HCT116 (cell line): ENCODE measurements at regions not wholly inside any gene's neighbourhood (a gene's known extent, or its start where the extent isn't known, plus 50 kb on each side); places are given as distances from the start of the nearest gene placed in this dataset.

Source experiments
- ATAC-seq: fragments of 200-7000 bp; cut with Tn5 transposase; 2 replicates; pipeline ENCODE4 v1.9.1; 2020; ENCODE audit warnings: mild to moderate bottlenecking, moderate library complexity
- BruUV-seq: library from RNA; stranded (reverse); fragments of 400-500 nt; replicated peaks from 2 replicates; lab custom pipeline; 2021; lab: Mats Ljungman, UMichigan
- CTCF ChIA-PET: fragments of 300-600 bp; sonication (Branson Sonifier 250); formaldehyde crosslinking; loops from one replicate; lab custom pipeline; 2021; ENCODE audit warnings: antibody characterized with exemption; lab: Charles Lee
- POLR2A ChIA-PET: fragments of 300-600, 350-600 bp; sonication (Branson Sonifier 250); formaldehyde crosslinking; loops from one replicate; lab custom pipeline; 2021; ENCODE audit warnings: antibody characterized with exemption; lab: Charles Lee
- RAD21 ChIA-PET, 2 experiments: fragments of 300-600 bp; sonication (Branson Sonifier 250); formaldehyde crosslinking; loops; one replicate each; lab custom pipeline; 2023; ENCODE audit warnings: low total read pairs in 2 of 2; ENCODE audit not compliant: uncharacterized antibody in 2 of 2, unreplicated experiment in 2 of 2, low non-redundant PET in 1 of 2; lab: Charles Lee
- DNase-seq: peaks from one replicate; pipeline ENCODE4 v3.0.0-alpha.2; 2010; ENCODE audit warnings: low read depth, low spot score
- H2AFZ ChIP-seq: fragments of 200-600 bp; shearing (Covaris generic), sonication (generic); 2 replicates; pipeline ENCODE4 v1.6.1; 2017; ENCODE audit warnings: low read depth, mixed run types, mixed read lengths, antibody characterized with exemption, low read length; ENCODE audit not compliant: poor library complexity, severe bottlenecking
- H3K27ac ChIP-seq: 2 replicates; pipeline ENCODE4 v1.5.1; 2012; ENCODE audit warnings: low read depth, low read length
- H3K27me3 ChIP-seq: fragments of 200-600 bp; sonication (generic); 2 replicates; pipeline ENCODE4 v1.6.1; 2016; ENCODE audit warnings: mixed run types, low read length, mixed read lengths; ENCODE audit not compliant: insufficient read depth
- H3K36me3 ChIP-seq, 2 experiments: fragments of 200-500 bp in 1 of 2; fragments of 200-600 bp in 1 of 2; sonication (Bioruptor generic) in 1 of 2; sonication (generic) in 1 of 2; 2 replicates each; pipeline versions ENCODE4 v1.5.1 to v1.6.1; 2014 to 2016; ENCODE audit warnings: low read length in 2 of 2, inconsistent platforms in 1 of 2, mixed read lengths in 1 of 2, mixed run types in 1 of 2; ENCODE audit not compliant: insufficient read depth in 2 of 2, control insufficient read depth in 1 of 2
- H3K4me1 ChIP-seq, 2 experiments: fragments of 200-600 bp in 1 of 2; sonication (generic) in 1 of 2; 2 replicates each; pipeline versions ENCODE4 v1.5.1 to v1.6.1; 2012 to 2017; ENCODE audit warnings: low read length in 2 of 2, inconsistent platforms in 1 of 2, mild to moderate bottlenecking in 1 of 2, mixed read lengths in 1 of 2, mixed run types in 1 of 2, moderate library complexity in 1 of 2; ENCODE audit not compliant: insufficient read depth in 2 of 2, control insufficient read depth in 1 of 2
- H3K4me2 ChIP-seq: fragments of 200-600 bp; sonication (generic); 2 replicates; pipeline ENCODE4 v1.6.1; 2017; ENCODE audit warnings: mixed run types, low read length, mixed read lengths
- H3K4me3 ChIP-seq, 2 experiments: fragments of 200-600 bp in 1 of 2; sonication (generic) in 1 of 2; replicated peaks in 1 of 2; 2 replicates each; pipeline ENCODE4 v1.5.1; 2011 to 2016; ENCODE audit warnings: low read length in 2 of 2, control low read depth in 1 of 2, low read depth in 1 of 2, mild to moderate bottlenecking in 1 of 2, mixed read lengths in 1 of 2, mixed run types in 1 of 2
- H3K79me2 ChIP-seq: fragments of 200-600 bp; sonication (generic); 2 replicates; pipeline ENCODE4 v1.6.1; 2017; ENCODE audit warnings: mild to moderate bottlenecking, mixed run types, low read length, moderate library complexity, mixed read lengths; ENCODE audit not compliant: insufficient read depth
- H3K9ac ChIP-seq: fragments of 200-600 bp; sonication (generic); 2 replicates; pipeline ENCODE4 v1.6.1; 2016; ENCODE audit warnings: low read length, mixed read lengths
- H3K9me2 ChIP-seq: fragments of 200-600 bp; sonication (generic), shearing (Covaris generic); 2 replicates; pipeline ENCODE4 v1.6.1; 2017; ENCODE audit warnings: mixed run types, mild to moderate bottlenecking, moderate library complexity; ENCODE audit not compliant: insufficient read depth
- H3K9me3 ChIP-seq, 2 experiments: fragments of 200-500 bp in 1 of 2; fragments of 200-600 bp in 1 of 2; sonication (Bioruptor generic) in 1 of 2; sonication (generic) in 1 of 2; 2 replicates each; pipeline ENCODE4 v1.6.1; 2014 to 2017; ENCODE audit warnings: low read length in 2 of 2, mixed read lengths in 2 of 2, inconsistent platforms in 1 of 2, low read depth in 1 of 2, mild to moderate bottlenecking in 1 of 2, mixed run types in 1 of 2, moderate library complexity in 1 of 2; ENCODE audit not compliant: control insufficient read depth in 1 of 2, insufficient read depth in 1 of 2
- H4K20me1 ChIP-seq: fragments of 200-600 bp; sonication (generic), shearing (Covaris generic); 2 replicates; pipeline ENCODE4 v1.6.1; 2017; ENCODE audit warnings: mixed run types, mild to moderate bottlenecking, moderate library complexity; ENCODE audit not compliant: insufficient read depth
- CBX3 ChIP-seq: IDR thresholded peaks from 2 replicates; pipeline ENCODE4 v1.6.1; 2012; ENCODE audit warnings: low read depth
- ELF1 ChIP-seq: IDR thresholded peaks from 2 replicates; pipeline ENCODE4 v1.6.1; 2012; ENCODE audit warnings: low read depth, borderline replicate concordance
- EZH2phosphoT487 ChIP-seq: fragments of 200-600 bp; IDR thresholded peaks from 2 replicates; pipeline ENCODE4 v1.6.1; 2018; ENCODE audit warnings: antibody characterized with exemption, borderline replicate concordance
- RAD21 ChIP-seq: IDR thresholded peaks from 2 replicates; pipeline ENCODE4 v1.6.1; 2012; ENCODE audit warnings: low read depth, mild to moderate bottlenecking
- SP1 ChIP-seq: IDR thresholded peaks from 2 replicates; pipeline ENCODE4 v1.6.1; 2012; ENCODE audit warnings: low read depth
- SRF ChIP-seq: IDR thresholded peaks from 2 replicates; pipeline ENCODE4 v1.6.1; 2012; ENCODE audit warnings: low read depth
- TCF7L2 ChIP-seq: IDR thresholded peaks from 2 replicates; pipeline ENCODE4 v1.7.0; 2011; ENCODE audit warnings: borderline replicate concordance, inconsistent platforms; ENCODE audit not compliant: insufficient read depth, insufficient read length; ENCODE audit errors: extremely low read depth
- intact Hi-C: fragments of 100-400 bp; cut with micrococcal nuclease; formaldehyde crosslinking; loops from 2 replicates; pipeline ENCODE4 v1.10.0; 2022
- TF ChIP-seq, protein P1 (sequence below): IDR thresholded peaks from 2 replicates; pipeline ENCODE4 v1.6.1; 2011; ENCODE audit warnings: mild to moderate bottlenecking, low read length, moderate library complexity; ENCODE audit not compliant: insufficient replicate concordance; ENCODE audit errors: extremely low read depth
- TF ChIP-seq, protein P2 (sequence below): IDR thresholded peaks from 2 replicates; pipeline ENCODE4 v1.6.1; 2012
- TF ChIP-seq, protein P3 (sequence below): IDR thresholded peaks from 2 replicates; pipeline ENCODE4 v1.6.1; 2012; ENCODE audit warnings: low read depth
- TF ChIP-seq, protein P4 (sequence below), 3 experiments: fragments of 200-600 bp in 1 of 3; sonication (generic) in 1 of 3; IDR thresholded peaks in 2 of 3; conservative IDR thresholded peaks in 1 of 3; 2 replicates each; pipeline ENCODE4 v1.5.1; 2012 to 2017; ENCODE audit warnings: low read depth in 2 of 3, low read length in 2 of 3, antibody characterized with exemption in 1 of 3, borderline replicate concordance in 1 of 3, control low read depth in 1 of 3, mild to moderate bottlenecking in 1 of 3, mixed read lengths in 1 of 3, mixed run types in 1 of 3, moderate library complexity in 1 of 3; ENCODE audit not compliant: insufficient read depth in 1 of 3

DNA sequence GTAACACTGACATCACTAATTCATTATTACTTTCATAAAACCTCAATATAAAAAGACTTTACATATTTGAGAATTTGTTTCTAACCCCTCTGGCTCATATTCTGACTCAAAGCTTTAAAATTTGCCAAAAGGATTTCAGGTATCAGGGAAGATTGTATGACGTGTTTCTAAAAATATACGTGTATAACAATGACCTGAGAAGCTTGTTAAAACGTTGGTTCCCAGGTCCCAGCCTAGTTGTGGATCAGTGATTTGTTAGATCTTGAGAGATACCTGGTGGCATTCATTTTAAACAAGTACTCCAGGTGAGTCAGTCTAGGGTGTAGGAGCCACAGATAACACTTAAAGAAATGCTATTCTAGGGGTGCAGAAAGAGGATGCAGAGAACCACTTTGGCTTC lies 1096.8 kb upstream of the NXPH2 start:
- H3K4me2 ChIP-seq, result no peak overlapping the region
- CTCF ChIA-PET, result no interaction called here
- no peak for TF ChIP-seq EZH2phosphoT487
- TF ChIP-seq SP1, result no peak
- TF ChIP-seq, protein P1, sequence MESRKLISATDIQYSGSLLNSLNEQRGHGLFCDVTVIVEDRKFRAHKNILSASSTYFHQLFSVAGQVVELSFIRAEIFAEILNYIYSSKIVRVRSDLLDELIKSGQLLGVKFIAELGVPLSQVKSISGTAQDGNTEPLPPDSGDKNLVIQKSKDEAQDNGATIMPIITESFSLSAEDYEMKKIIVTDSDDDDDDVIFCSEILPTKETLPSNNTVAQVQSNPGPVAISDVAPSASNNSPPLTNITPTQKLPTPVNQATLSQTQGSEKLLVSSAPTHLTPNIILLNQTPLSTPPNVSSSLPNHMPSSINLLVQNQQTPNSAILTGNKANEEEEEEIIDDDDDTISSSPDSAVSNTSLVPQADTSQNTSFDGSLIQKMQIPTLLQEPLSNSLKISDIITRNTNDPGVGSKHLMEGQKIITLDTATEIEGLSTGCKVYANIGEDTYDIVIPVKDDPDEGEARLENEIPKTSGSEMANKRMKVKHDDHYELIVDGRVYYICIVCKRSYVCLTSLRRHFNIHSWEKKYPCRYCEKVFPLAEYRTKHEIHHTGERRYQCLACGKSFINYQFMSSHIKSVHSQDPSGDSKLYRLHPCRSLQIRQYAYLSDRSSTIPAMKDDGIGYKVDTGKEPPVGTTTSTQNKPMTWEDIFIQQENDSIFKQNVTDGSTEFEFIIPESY, result no peak
- TF ChIP-seq SRF, result no peak
- TF ChIP-seq, protein P2, sequence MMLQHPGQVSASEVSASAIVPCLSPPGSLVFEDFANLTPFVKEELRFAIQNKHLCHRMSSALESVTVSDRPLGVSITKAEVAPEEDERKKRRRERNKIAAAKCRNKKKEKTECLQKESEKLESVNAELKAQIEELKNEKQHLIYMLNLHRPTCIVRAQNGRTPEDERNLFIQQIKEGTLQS, result no peak
- no peak for TF ChIP-seq TCF7L2
- no peak for TF ChIP-seq RAD21
- no peak for TF ChIP-seq CBX3
- TF ChIP-seq, protein P3, sequence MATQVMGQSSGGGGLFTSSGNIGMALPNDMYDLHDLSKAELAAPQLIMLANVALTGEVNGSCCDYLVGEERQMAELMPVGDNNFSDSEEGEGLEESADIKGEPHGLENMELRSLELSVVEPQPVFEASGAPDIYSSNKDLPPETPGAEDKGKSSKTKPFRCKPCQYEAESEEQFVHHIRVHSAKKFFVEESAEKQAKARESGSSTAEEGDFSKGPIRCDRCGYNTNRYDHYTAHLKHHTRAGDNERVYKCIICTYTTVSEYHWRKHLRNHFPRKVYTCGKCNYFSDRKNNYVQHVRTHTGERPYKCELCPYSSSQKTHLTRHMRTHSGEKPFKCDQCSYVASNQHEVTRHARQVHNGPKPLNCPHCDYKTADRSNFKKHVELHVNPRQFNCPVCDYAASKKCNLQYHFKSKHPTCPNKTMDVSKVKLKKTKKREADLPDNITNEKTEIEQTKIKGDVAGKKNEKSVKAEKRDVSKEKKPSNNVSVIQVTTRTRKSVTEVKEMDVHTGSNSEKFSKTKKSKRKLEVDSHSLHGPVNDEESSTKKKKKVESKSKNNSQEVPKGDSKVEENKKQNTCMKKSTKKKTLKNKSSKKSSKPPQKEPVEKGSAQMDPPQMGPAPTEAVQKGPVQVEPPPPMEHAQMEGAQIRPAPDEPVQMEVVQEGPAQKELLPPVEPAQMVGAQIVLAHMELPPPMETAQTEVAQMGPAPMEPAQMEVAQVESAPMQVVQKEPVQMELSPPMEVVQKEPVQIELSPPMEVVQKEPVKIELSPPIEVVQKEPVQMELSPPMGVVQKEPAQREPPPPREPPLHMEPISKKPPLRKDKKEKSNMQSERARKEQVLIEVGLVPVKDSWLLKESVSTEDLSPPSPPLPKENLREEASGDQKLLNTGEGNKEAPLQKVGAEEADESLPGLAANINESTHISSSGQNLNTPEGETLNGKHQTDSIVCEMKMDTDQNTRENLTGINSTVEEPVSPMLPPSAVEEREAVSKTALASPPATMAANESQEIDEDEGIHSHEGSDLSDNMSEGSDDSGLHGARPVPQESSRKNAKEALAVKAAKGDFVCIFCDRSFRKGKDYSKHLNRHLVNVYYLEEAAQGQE, result no peak
- TF ChIP-seq, protein P4, sequence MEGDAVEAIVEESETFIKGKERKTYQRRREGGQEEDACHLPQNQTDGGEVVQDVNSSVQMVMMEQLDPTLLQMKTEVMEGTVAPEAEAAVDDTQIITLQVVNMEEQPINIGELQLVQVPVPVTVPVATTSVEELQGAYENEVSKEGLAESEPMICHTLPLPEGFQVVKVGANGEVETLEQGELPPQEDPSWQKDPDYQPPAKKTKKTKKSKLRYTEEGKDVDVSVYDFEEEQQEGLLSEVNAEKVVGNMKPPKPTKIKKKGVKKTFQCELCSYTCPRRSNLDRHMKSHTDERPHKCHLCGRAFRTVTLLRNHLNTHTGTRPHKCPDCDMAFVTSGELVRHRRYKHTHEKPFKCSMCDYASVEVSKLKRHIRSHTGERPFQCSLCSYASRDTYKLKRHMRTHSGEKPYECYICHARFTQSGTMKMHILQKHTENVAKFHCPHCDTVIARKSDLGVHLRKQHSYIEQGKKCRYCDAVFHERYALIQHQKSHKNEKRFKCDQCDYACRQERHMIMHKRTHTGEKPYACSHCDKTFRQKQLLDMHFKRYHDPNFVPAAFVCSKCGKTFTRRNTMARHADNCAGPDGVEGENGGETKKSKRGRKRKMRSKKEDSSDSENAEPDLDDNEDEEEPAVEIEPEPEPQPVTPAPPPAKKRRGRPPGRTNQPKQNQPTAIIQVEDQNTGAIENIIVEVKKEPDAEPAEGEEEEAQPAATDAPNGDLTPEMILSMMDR (IDR thresholded peaks at IDR 0.05 in 2 of 3, conservative IDR thresholded peaks at IDR 0.05 in 1 of 3; ENCODE audit: borderline replicate concordance in 1 of 3, insufficient read depth in 1 of 3, low read depth in 2 of 3, low read length in 2 of 3), result no peak
- TF ChIP-seq ELF1, result no peak
- ATAC-seq (no peak), DNase-seq (no peak)
- H3K4me3 ChIP-seq, result no peak overlapping the region
- RAD21 ChIA-PET, result no interaction called here
- no peaks in the 10 kb centered on the region for H3K4me1 ChIP-seq
- no peak overlapping the region for H2AFZ ChIP-seq
- POLR2A ChIA-PET, result no interaction called here
- no peaks in the 10 kb centered on the region for H3K9me3 ChIP-seq
- H3K9ac ChIP-seq, result no peak overlapping the region
- H3K27me3 ChIP-seq, result no peaks in the 10 kb centered on the region
- no peaks in the 10 kb centered on the region for H3K36me3 ChIP-seq
- intact Hi-C loops, result no loop called here
- no peaks in the 10 kb centered on the region for H3K79me2 ChIP-seq
- no TSS peak for BruUV-seq
- H4K20me1 ChIP-seq, result no peaks in the 10 kb centered on the region
- H3K27ac ChIP-seq, result no peak overlapping the region
- H3K9me2 ChIP-seq, result no peaks in the 10 kb centered on the region
